Gastroesophageal sphincter (tissue), 4 donors: ENCODE measurements at regions not wholly inside any gene's neighbourhood (a gene's known extent, or its start where the extent isn't known, plus 50 kb on each side); places are given as distances from the start of the nearest gene placed in this dataset.

Experiments
- ATAC-seq: fragments of 150-250 bp; one replicate; pipeline ENCODE4 v1.9.1; 2016; ENCODE audit warnings: mild to moderate bottlenecking, moderate library complexity
- H3K27ac ChIP-seq, 4 donors: fragments of 200-600 bp; sonication (generic) in 3 of 4; 1 replicate in 3 of 4; 2 replicates in 1 of 4; pipeline ENCODE4 v1.5.1; 2016 to 2019
- H3K27me3 ChIP-seq: fragments of 200-600 bp; sonication (generic); one replicate; pipeline ENCODE4 v1.5.1; 2019
- H3K36me3 ChIP-seq, 2 donors: fragments of 200-600 bp; sonication (generic); one replicate each; pipeline ENCODE4 v1.5.1; 2019; ENCODE audit warnings: control low read depth in 1 of 2
- H3K4me1 ChIP-seq, 3 donors: fragments of 200-600 bp; sonication (generic); 1 replicate in 2 of 3; 2 replicates in 1 of 3; pipeline ENCODE4 v1.5.1; 2016 to 2019; ENCODE audit warnings: control low read depth in 2 of 3
- H3K4me3 ChIP-seq, 2 donors: fragments of 200-600 bp; sonication (generic); one replicate each; pipeline ENCODE4 v1.5.1; 2019; ENCODE audit warnings: mild to moderate bottlenecking in 1 of 2, moderate library complexity in 1 of 2
- H3K9me3 ChIP-seq, 3 donors: fragments of 200-600 bp; sonication (generic); one replicate each; pipeline ENCODE4 v1.5.1; 2017 to 2019; ENCODE audit warnings: control low read depth in 2 of 3
- EP300 ChIP-seq: sonication (generic); formaldehyde crosslinking; IDR thresholded peaks from one replicate; pipeline ENCODE4 v1.6.1; 2017; ENCODE audit warnings: antibody characterized with exemption, mild to moderate bottlenecking
- POLR2A ChIP-seq, 2 donors: fragments of 450-650 bp; IDR thresholded peaks; one replicate each; pipeline ENCODE4 v1.6.1; 2017; ENCODE audit warnings: antibody characterized with exemption in 2 of 2, mild to moderate bottlenecking in 2 of 2, moderate library complexity in 1 of 2
- POLR2AphosphoS5 ChIP-seq: sonication (generic); formaldehyde crosslinking; IDR thresholded peaks from one replicate; pipeline ENCODE4 v1.6.1; 2017; ENCODE audit warnings: antibody characterized with exemption
- WGBS, 2 donors: methylation state at CpG; one replicate each; pipeline ENCODE4 v1.1.5; 2018; ENCODE audit warnings: low coverage in 1 of 2; 5-methylcytosine and 5-hydroxymethylcytosine counted together
- TF ChIP-seq, protein P1 (sequence below), 4 experiments: fragments of 200-600 bp in 2 of 4; fragments of 450-650 bp in 2 of 4; sonication (generic) in 1 of 4; IDR thresholded peaks; one replicate each; pipeline ENCODE4 v1.5.1; 2017 to 2019; ENCODE audit warnings: antibody characterized with exemption in 4 of 4, mild to moderate bottlenecking in 2 of 4, moderate library complexity in 2 of 4

- WGBS, 2 donors: 53 to 61% methylated on average over 2 to 7 of the region's 7 CpGs
- no peaks in the 10 kb centered on the region for H3K9me3 ChIP-seq
- peak overlapping the region in 3 of 4 donors; percentile 45 to 71 (median 70) for H3K27ac ChIP-seq
- ATAC-seq: no peak
- TF ChIP-seq, protein P1, sequence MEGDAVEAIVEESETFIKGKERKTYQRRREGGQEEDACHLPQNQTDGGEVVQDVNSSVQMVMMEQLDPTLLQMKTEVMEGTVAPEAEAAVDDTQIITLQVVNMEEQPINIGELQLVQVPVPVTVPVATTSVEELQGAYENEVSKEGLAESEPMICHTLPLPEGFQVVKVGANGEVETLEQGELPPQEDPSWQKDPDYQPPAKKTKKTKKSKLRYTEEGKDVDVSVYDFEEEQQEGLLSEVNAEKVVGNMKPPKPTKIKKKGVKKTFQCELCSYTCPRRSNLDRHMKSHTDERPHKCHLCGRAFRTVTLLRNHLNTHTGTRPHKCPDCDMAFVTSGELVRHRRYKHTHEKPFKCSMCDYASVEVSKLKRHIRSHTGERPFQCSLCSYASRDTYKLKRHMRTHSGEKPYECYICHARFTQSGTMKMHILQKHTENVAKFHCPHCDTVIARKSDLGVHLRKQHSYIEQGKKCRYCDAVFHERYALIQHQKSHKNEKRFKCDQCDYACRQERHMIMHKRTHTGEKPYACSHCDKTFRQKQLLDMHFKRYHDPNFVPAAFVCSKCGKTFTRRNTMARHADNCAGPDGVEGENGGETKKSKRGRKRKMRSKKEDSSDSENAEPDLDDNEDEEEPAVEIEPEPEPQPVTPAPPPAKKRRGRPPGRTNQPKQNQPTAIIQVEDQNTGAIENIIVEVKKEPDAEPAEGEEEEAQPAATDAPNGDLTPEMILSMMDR (IDR thresholded peaks at IDR 0.05): no peak
- no peak for TF ChIP-seq POLR2AphosphoS5
- no peak for TF ChIP-seq EP300
- no peak for TF ChIP-seq POLR2A (IDR thresholded peaks at IDR 0.05)
- H3K27me3 ChIP-seq: peaks cover 6% of the 10 kb centered on the region
- H3K36me3 ChIP-seq: no peaks in the 10 kb centered on the region
- H3K4me1 ChIP-seq: peaks cover 0 to 26% (median 19%) of the 10 kb centered on the region in 3 donors
- H3K4me3 ChIP-seq: no peak overlapping the region
Measured at GRCh38 chr20:23205211-23205610, 119.1 kb upstream of the CD93 start.

DNA sequence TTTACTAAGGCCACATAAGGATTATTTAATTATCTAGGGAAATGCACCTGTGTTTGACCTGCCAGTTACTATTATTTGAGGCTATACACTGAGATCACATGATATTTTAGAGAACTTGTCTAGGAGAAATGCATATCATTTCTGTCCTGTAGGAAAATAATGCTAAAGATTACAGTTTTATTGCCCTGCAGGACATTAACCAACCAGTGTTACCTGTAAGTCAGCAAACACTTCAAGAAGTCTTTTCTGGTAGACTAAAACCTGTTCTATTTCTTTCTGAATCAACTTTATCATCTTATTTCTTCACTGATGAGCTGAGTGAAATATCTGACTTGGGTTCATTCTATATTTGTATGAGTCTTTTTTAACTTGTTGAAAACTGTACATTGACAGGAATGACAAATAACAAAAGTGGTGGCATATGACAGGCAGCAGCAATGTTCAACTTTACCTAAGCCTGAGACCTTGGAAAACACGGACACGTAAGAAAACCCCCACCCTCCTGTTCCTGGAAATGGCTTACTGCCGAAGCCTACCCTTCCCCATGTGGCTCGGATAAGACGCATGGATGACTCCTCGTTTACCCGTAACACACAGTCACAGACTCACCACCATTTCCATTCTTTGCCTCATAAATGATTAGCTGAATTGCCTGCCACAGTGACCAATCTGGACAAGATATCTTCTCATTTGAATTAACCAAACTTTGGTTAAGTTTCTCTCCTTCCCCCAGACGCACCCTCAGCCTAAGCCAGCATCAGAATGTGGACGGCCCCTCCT is 118.0 kb upstream of the CD93 start:
- peaks cover 6% of the 10 kb centered on the region for H3K27me3 ChIP-seq
- TF ChIP-seq, protein P1 (IDR thresholded peaks at IDR 0.05): no peak
- TF ChIP-seq EP300 (no peak), POLR2AphosphoS5 (no peak), POLR2A (IDR thresholded peaks at IDR 0.05) (no peak)
- no peaks in the 10 kb centered on the region for H3K36me3 ChIP-seq
- peaks cover 0 to 26% (median 19%) of the 10 kb centered on the region in 3 donors for H3K4me1 ChIP-seq
- H3K4me3 ChIP-seq: no peak overlapping the region
- peak overlapping the region in 1 of 4 donors; percentile 45 for H3K27ac ChIP-seq
- no peaks in the 10 kb centered on the region for H3K9me3 ChIP-seq
- no peak for ATAC-seq
- 88 to 100% methylated on average over 7 to 9 of the region's 9 CpGs for WGBS, 2 donors

- no peak overlapping the region for H3K4me3 ChIP-seq
- no peaks in the 10 kb centered on the region for H3K36me3 ChIP-seq
- no peak overlapping the region for H3K27ac ChIP-seq
- whole genome bisulfite sequencing, 2 donors: 22 to 56% methylated on average over 2 of the region's 2 CpGs
- peaks cover 6% of the 10 kb centered on the region for H3K27me3 ChIP-seq
- ATAC-seq: no peak
- TF ChIP-seq POLR2AphosphoS5: no peak
- TF ChIP-seq, protein P1 (IDR thresholded peaks at IDR 0.05): no peak
- no peak for TF ChIP-seq EP300
- TF ChIP-seq POLR2A (IDR thresholded peaks at IDR 0.05): no peak
- peaks cover 0 to 26% (median 19%) of the 10 kb centered on the region in 3 donors for H3K4me1 ChIP-seq
- no peaks in the 10 kb centered on the region for H3K9me3 ChIP-seq
Measured at GRCh38 chr20:23203310-23203709, 117.2 kb upstream of the CD93 start.

- Histone ChIP-seq H3K36me3 (no peaks in the 10 kb centered on the region), H3K9me3 (no peaks in the 10 kb centered on the region), H3K4me3 (no peak overlapping the region), H3K27ac (no peak overlapping the region), H3K27me3 (peaks cover 10% of the 10 kb centered on the region), H3K4me1 (peaks cover 0 to 21% (median 18%) of the 10 kb centered on the region in 3 donors)
- WGBS, 2 donors: 86 to 100% methylated on average over 5 to 6 of the region's 6 CpGs
- ATAC-seq: no peak
- no peak for TF ChIP-seq EP300
- TF ChIP-seq POLR2AphosphoS5: no peak
- no peak for TF ChIP-seq POLR2A (IDR thresholded peaks at IDR 0.05)
- TF ChIP-seq, protein P1 (IDR thresholded peaks at IDR 0.05): no peak
Measured at GRCh38 chr20:23201658-23202057, 115.5 kb upstream of the CD93 start.

GRCh38 chr20:23200914-23201313 is 114.8 kb upstream of the CD93 start:
- Histone ChIP-seq H3K36me3 (no peaks in the 10 kb centered on the region), H3K27ac (no peak overlapping the region)
- no peak for ATAC-seq

More at GRCh38 chr20:23200914-23201313, 114.8 kb upstream of the CD93 start:
- H3K9me3 ChIP-seq: peaks cover 0 to 6% (median 0%) of the 10 kb centered on the region in 3 donors
- WGBS, 2 donors: 55 to 60% methylated on average over 2 to 4 of the region's 6 CpGs
- TF ChIP-seq, protein P1 (IDR thresholded peaks at IDR 0.05): peak in 1 of 4 experiments; percentile 39
- TF ChIP-seq POLR2AphosphoS5: no peak
- H3K4me1 ChIP-seq: peaks cover 0 to 14% (median 10%) of the 10 kb centered on the region in 3 donors
- H3K27me3 ChIP-seq: peaks cover 10% of the 10 kb centered on the region
- no peak overlapping the region for H3K4me3 ChIP-seq
